HEK293 (cell line): ENCODE measurements at regions not wholly inside any gene's neighbourhood (a gene's known extent, or its start where the extent isn't known, plus 50 kb on each side); places are given as distances from the start of the nearest gene placed in this dataset.

Experiments used
- CTCF ChIA-PET: fragments of 350-600 bp; formaldehyde crosslinking; extraction: SDS; loops from one replicate; lab custom pipeline; 2021; ENCODE audit warnings: antibody characterized with exemption; lab: Yijun Ruan, JAX
- POLR2A ChIA-PET: fragments of 300-600 bp; formaldehyde crosslinking; extraction: SDS; loops from one replicate; lab custom pipeline; 2020; ENCODE audit warnings: antibody characterized with exemption, inconsistent platforms; lab: Yijun Ruan, JAX
- H3K27ac ChIP-seq: fragments of 200-500 bp; sonication (Bioruptor generic); 2 replicates; pipeline ENCODE4 v1.5.1; 2014; ENCODE audit warnings: low read depth, low read length, control low read depth, inconsistent platforms; ENCODE audit errors: extremely low read depth
- H3K36me3 ChIP-seq, 2 experiments: fragments of 200-500 bp in 1 of 2; sonication (Bioruptor generic) in 1 of 2; 1 replicate in 1 of 2; 2 replicates in 1 of 2; pipeline ENCODE4 v1.5.1; 2014 to 2017; ENCODE audit warnings: inconsistent platforms in 2 of 2, low read length in 2 of 2; ENCODE audit not compliant: control insufficient read depth in 2 of 2, insufficient read depth in 1 of 2
- H3K4me1 ChIP-seq: fragments of 200-500 bp; sonication (Bioruptor generic); 2 replicates; pipeline ENCODE4 v1.5.1; 2014; ENCODE audit warnings: mild to moderate bottlenecking, low read length, inconsistent platforms; ENCODE audit not compliant: control insufficient read depth, insufficient read depth
- H3K4me3 ChIP-seq: 2 replicates; pipeline ENCODE4 v1.5.1; 2011; ENCODE audit warnings: low read depth, mild to moderate bottlenecking, control low read depth, low read length, moderate library complexity
- H3K9me3 ChIP-seq: fragments of 200-500 bp; sonication (Bioruptor generic); 2 replicates; pipeline ENCODE4 v1.5.1; 2014; ENCODE audit warnings: low read depth, low read length, inconsistent platforms; ENCODE audit not compliant: control insufficient read depth, insufficient read depth
- ATF2 ChIP-seq: fragments of 450-650 bp; formaldehyde crosslinking; IDR thresholded peaks from 2 replicates; pipeline ENCODE4 v1.5.1; 2016; ENCODE audit warnings: missing biosample characterization, missing genetic modification characterization, low read depth
- HOXD13 ChIP-seq: sonication (generic); formaldehyde crosslinking; IDR thresholded peaks from 2 replicates; pipeline ENCODE4 v1.8.0; 2022; ENCODE audit warnings: missing genetic modification reagents, borderline replicate concordance
- IKZF3 ChIP-seq: fragments of 450-650 bp; IDR thresholded peaks from 2 replicates; pipeline ENCODE4 v1.5.0; 2018; ENCODE audit warnings: missing biosample characterization, mild to moderate bottlenecking, missing genetic modification characterization, moderate library complexity
- OSR2 ChIP-seq: fragments of 450-650 bp; formaldehyde crosslinking; IDR thresholded peaks from 2 replicates; pipeline ENCODE4 v1.5.1; 2016; ENCODE audit warnings: missing biosample characterization, missing genetic modification characterization
- PATZ1 ChIP-seq: fragments of 450-650 bp; formaldehyde crosslinking; IDR thresholded peaks from 2 replicates; pipeline ENCODE4 v1.5.1; 2016; ENCODE audit warnings: missing biosample characterization, missing genetic modification characterization
- PRDM1 ChIP-seq: fragments of 450-650 bp; formaldehyde crosslinking; IDR thresholded peaks from 2 replicates; pipeline ENCODE4; 2016; ENCODE audit warnings: missing biosample characterization, missing genetic modification characterization
- PRDM10 ChIP-seq: fragments of 450-650 bp; formaldehyde crosslinking; IDR thresholded peaks from 2 replicates; pipeline ENCODE4 v1.5.1; 2016; ENCODE audit warnings: missing biosample characterization, missing genetic modification characterization
- WT1 ChIP-seq: fragments of 450-650 bp; formaldehyde crosslinking; IDR thresholded peaks from 2 replicates; pipeline ENCODE4 v1.5.1; 2016; ENCODE audit warnings: missing biosample characterization, missing genetic modification characterization
- ZBTB21 ChIP-seq: fragments of 450-650 bp; formaldehyde crosslinking; IDR thresholded peaks from 2 replicates; pipeline ENCODE4 v1.5.1; 2017; ENCODE audit warnings: missing biosample characterization, missing genetic modification characterization
- ZBTB44 ChIP-seq: fragments of 450-650 bp; IDR thresholded peaks from 2 replicates; pipeline ENCODE4 v1.5.1; 2018; ENCODE audit warnings: missing biosample characterization, mild to moderate bottlenecking, missing genetic modification characterization
- ZFP69B ChIP-seq: fragments of 450-650 bp; formaldehyde crosslinking; IDR thresholded peaks from 2 replicates; pipeline ENCODE4 v1.5.1; 2016; ENCODE audit warnings: missing biosample characterization, missing genetic modification characterization
- ZNF24 ChIP-seq: fragments of 450-650 bp; formaldehyde crosslinking; IDR thresholded peaks from 2 replicates; pipeline ENCODE4 v1.5.1; 2016; ENCODE audit warnings: missing biosample characterization, missing genetic modification characterization
- ZNF394 ChIP-seq: fragments of 450-650 bp; formaldehyde crosslinking; IDR thresholded peaks from 2 replicates; pipeline ENCODE4 v1.5.1; 2016; ENCODE audit warnings: missing biosample characterization, missing genetic modification characterization, mild to moderate bottlenecking, moderate library complexity, borderline replicate concordance
- ZNF416 ChIP-seq: fragments of 450-650 bp; formaldehyde crosslinking; IDR thresholded peaks from 2 replicates; pipeline ENCODE4 v1.5.1; 2016; ENCODE audit warnings: missing biosample characterization, missing genetic modification characterization
- ZNF501 ChIP-seq: fragments of 450-650 bp; formaldehyde crosslinking; IDR thresholded peaks from 2 replicates; pipeline ENCODE4 v1.5.1; 2016; ENCODE audit warnings: missing biosample characterization, missing genetic modification characterization
- ZNF514 ChIP-seq: fragments of 450-650 bp; formaldehyde crosslinking; IDR thresholded peaks from 2 replicates; pipeline ENCODE4 v1.5.1; 2016; ENCODE audit warnings: missing biosample characterization, missing genetic modification characterization
- ZNF530 ChIP-seq: fragments of 450-650 bp; formaldehyde crosslinking; IDR thresholded peaks from 2 replicates; pipeline ENCODE4 v1.5.1; 2016; ENCODE audit warnings: low read depth, missing biosample characterization, missing genetic modification characterization
- ZNF600 ChIP-seq: fragments of 450-650 bp; formaldehyde crosslinking; IDR thresholded peaks from 2 replicates; pipeline ENCODE4 v1.5.1; 2016; ENCODE audit warnings: missing biosample characterization, missing genetic modification characterization
- ZNF660 ChIP-seq: fragments of 450-650 bp; IDR thresholded peaks from 2 replicates; pipeline ENCODE4 v1.5.1; 2018; ENCODE audit warnings: missing biosample characterization, mild to moderate bottlenecking, missing genetic modification characterization
- ZNF692 ChIP-seq: fragments of 450-650 bp; formaldehyde crosslinking; IDR thresholded peaks from 2 replicates; pipeline ENCODE4 v1.5.1; 2016; ENCODE audit warnings: missing biosample characterization, missing genetic modification characterization
- ZNF776 ChIP-seq: fragments of 450-650 bp; formaldehyde crosslinking; IDR thresholded peaks from 2 replicates; pipeline ENCODE4 v1.5.0; 2017; ENCODE audit warnings: missing biosample characterization, missing genetic modification characterization, borderline replicate concordance
- ZXDB ChIP-seq: fragments of 450-650 bp; formaldehyde crosslinking; IDR thresholded peaks from 2 replicates; pipeline ENCODE4 v1.5.1; 2016; ENCODE audit warnings: missing biosample characterization, missing genetic modification characterization
- TF ChIP-seq, protein P1 (sequence below): fragments of 450-650 bp; formaldehyde crosslinking; optimal IDR thresholded peaks from 2 replicates; pipeline ENCODE3; 2016; ENCODE audit warnings: missing biosample characterization, mild to moderate bottlenecking, missing genetic modification characterization

- TF ChIP-seq ZNF514 (tag by site-specific recombination), result no peak
- TF ChIP-seq ZNF416, result no peak
- no peak for TF ChIP-seq ZNF600 (tag by site-specific recombination)
- no peak for TF ChIP-seq ZNF660
Measured at GRCh38 chr2:59082657-59083056, 841.5 kb upstream of the FANCL start (continued).

DNA sequence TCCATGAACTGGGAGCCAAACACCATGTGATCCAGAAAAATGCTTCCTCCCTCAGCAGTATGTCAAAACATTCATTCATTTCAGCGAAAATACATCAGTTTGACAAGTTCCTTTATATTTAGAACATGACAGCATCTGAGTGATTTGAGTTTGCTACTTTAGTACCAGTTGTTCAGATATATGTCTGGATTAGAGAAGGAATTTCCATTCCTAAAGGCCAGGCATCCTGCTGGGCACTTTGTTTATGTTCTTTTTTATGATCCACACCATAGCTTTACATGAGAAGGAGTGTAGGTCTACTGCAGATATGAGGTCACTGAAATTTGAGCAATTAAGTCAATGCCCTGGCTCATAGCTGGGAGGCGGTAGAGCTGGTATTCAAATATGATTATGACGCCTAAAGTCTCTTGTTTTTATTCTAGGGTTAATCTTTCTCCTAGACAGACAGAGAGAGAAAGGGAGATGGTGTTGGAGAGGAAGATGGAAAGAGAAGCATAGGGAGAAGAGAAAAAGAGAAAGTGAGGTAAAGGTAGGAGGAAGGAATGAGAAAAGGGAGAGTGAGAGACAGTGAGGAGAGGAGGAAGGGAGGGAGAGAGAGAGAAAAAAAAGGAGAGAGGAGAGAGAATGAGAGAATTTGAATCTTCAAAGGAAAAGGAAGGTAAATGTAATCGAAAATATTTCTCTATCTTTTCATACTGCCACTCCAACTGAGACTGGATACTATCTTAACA lies 839.5 kb upstream of the FANCL start:
- ChIA-PET POLR2A (no interaction called here), CTCF (interaction anchor here (0.7 to 1.1 kb wide), 3 partner anchors 16 to 55 kb away, joined by 3 to 5 read pairs (median 4); no protein-coding TSS in a partner anchor)
- Histone ChIP-seq H3K4me3 (no peak overlapping the region), H3K36me3 (no peaks in the 10 kb centered on the region), H3K4me1 (peaks cover 27% of the 10 kb centered on the region), H3K9me3 (no peaks in the 10 kb centered on the region), H3K27ac (no peak overlapping the region; the same call in 1 of the 2 replicates)
- TF ChIP-seq ZBTB44 (tag by site-specific recombination), result 0 out of 2 replicates have a peak, but pooled peaks have one; percentile 32
- 0 out of 2 replicates have a peak, but pooled peaks have one; percentile 21 for TF ChIP-seq ZXDB (tag by site-specific recombination)
- TF ChIP-seq PRDM10, result peak; percentile 20; the same call in 1 of the 2 replicates
- peak; percentile 71; the same call in 1 of the 2 replicates for TF ChIP-seq HOXD13
- TF ChIP-seq PRDM1 (tag by site-specific recombination), result peak; percentile 98
- no peak for TF ChIP-seq ZNF530 (tag by site-specific recombination)
- peak; percentile 80 for TF ChIP-seq OSR2
- TF ChIP-seq ZNF501 (tag by site-specific recombination), result 0 out of 2 replicates have a peak, but pooled peaks have one; percentile 20
- TF ChIP-seq, protein P1, sequence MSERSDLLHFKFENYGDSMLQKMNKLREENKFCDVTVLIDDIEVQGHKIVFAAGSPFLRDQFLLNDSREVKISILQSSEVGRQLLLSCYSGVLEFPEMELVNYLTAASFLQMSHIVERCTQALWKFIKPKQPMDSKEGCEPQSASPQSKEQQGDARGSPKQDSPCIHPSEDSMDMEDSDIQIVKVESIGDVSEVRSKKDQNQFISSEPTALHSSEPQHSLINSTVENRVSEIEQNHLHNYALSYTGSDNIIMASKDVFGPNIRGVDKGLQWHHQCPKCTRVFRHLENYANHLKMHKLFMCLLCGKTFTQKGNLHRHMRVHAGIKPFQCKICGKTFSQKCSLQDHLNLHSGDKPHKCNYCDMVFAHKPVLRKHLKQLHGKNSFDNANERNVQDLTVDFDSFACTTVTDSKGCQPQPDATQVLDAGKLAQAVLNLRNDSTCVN, result no peak
- TF ChIP-seq ZFP69B (tag by site-specific recombination), result 0 out of 2 replicates have a peak, but pooled peaks have one; percentile 20
- TF ChIP-seq ZNF692 (tag by site-specific recombination), result 0 out of 2 replicates have a peak, but pooled peaks have one; percentile 41
- no peak for TF ChIP-seq ZNF776 (tag by site-specific recombination)
- TF ChIP-seq ZNF24 (tag by site-specific recombination), result peak; percentile 71; the same call in 1 of the 2 replicates
- TF ChIP-seq ZBTB21 (tag by site-specific recombination), result peak; percentile 92
- no peak for TF ChIP-seq PATZ1 (tag by site-specific recombination)
- TF ChIP-seq ZNF394 (tag by site-specific recombination), result 0 out of 2 replicates have a peak, but pooled peaks have one; percentile 42
- TF ChIP-seq WT1 (tag by site-specific recombination), result peak; percentile 80
- 0 out of 2 replicates have a peak, but pooled peaks have one; percentile 48 for TF ChIP-seq IKZF3 (tag by site-specific recombination)
- TF ChIP-seq ATF2 (tag by site-specific recombination), result peak; percentile 89
